ENCODE measurements at regions not wholly inside any gene's neighbourhood (a gene's known extent, or its start where the extent isn't known, plus 50 kb on each side); places are given as distances from the start of the nearest gene placed in this dataset.

- H3K4me2 ChIP-seq (ENCODE audit: control insufficient read depth, insufficient read depth) = no peak overlapping the region
- no peaks in the 10 kb centered on the region; the same call in 2 of the 3 replicates for H3K9me3 ChIP-seq (replicated peaks; ENCODE audit: control insufficient read depth, insufficient read depth, low read length)
- H3K27ac ChIP-seq (ENCODE audit: control insufficient read depth, insufficient read depth) = no peak overlapping the region
- no peak overlapping the region for H3K9ac ChIP-seq (ENCODE audit: control insufficient read depth, insufficient read depth, low read length)
- no peak for DNase-seq (ENCODE audit: low read depth, low spot score)
- TF ChIP-seq EP300 (IDR thresholded peaks at IDR 0.05; ENCODE audit: borderline replicate concordance in 1 of 2, control insufficient read depth in 1 of 2, low read depth in 2 of 2, low read length in 2 of 2) = no peak
- TF ChIP-seq CUX1 (IDR thresholded peaks at IDR 0.05; ENCODE audit: insufficient replicate concordance, low read depth, low read length) = no peak
- no peak for TF ChIP-seq TBL1XR1 (IDR thresholded peaks at IDR 0.05; ENCODE audit: low read depth, low read length)
- TF ChIP-seq SMAD5 (IDR thresholded peaks at IDR 0.05; ENCODE audit: low read depth) = no peak
- TF ChIP-seq SREBF1 (IDR thresholded peaks at IDR 0.05; ENCODE audit: low read length) = no peak
- no peak for TF ChIP-seq MEF2B (IDR thresholded peaks at IDR 0.05; ENCODE audit: partially characterized antibody, poor library complexity, severe bottlenecking)
- no peak for TF ChIP-seq NFXL1 (IDR thresholded peaks at IDR 0.05; ENCODE audit: borderline replicate concordance)
- no peak for TF ChIP-seq MTA2 (IDR thresholded peaks at IDR 0.05; ENCODE audit: low read depth)
- TF ChIP-seq CREB1 (IDR thresholded peaks at IDR 0.05; ENCODE audit: low read depth) = no peak
- TF ChIP-seq TCF7 (IDR thresholded peaks at IDR 0.05; ENCODE audit: borderline replicate concordance) = no peak
- no peak for TF ChIP-seq SMARCA5 (IDR thresholded peaks at IDR 0.05)
- TF ChIP-seq NR2F1 (conservative IDR thresholded peaks at IDR 0.05) = no peak
- no peak for TF ChIP-seq CEBPB (IDR thresholded peaks at IDR 0.05; ENCODE audit: borderline replicate concordance in 1 of 2, low read depth in 2 of 2, low read length in 2 of 2)
- no peak for TF ChIP-seq FOXM1 (IDR thresholded peaks at IDR 0.05; ENCODE audit: low read depth, low read length)
- no peak for TF ChIP-seq SMAD1 (IDR thresholded peaks at IDR 0.05; ENCODE audit: low read depth, partially characterized antibody)
- no peak for TF ChIP-seq RELB (IDR thresholded peaks at IDR 0.05; ENCODE audit: low read depth)
- TF ChIP-seq POLR2AphosphoS5 (IDR thresholded peaks at IDR 0.05; ENCODE audit: low read length) = no peak
- no peak for TF ChIP-seq EGR1 (IDR thresholded peaks at IDR 0.05; ENCODE audit: borderline replicate concordance in 1 of 2, low read depth in 2 of 2, low read length in 2 of 2)
- FAIRE-seq = no peak
- no peaks in the 10 kb centered on the region for H3K36me3 ChIP-seq (ENCODE audit: control insufficient read depth in 2 of 2, insufficient read depth in 2 of 2, low read length in 1 of 2)
- intact Hi-C loops (cut with micrococcal nuclease; ENCODE audit: unreplicated experiment) = no loop called here
- no peaks in the 10 kb centered on the region for H3K4me1 ChIP-seq (ENCODE audit: control insufficient read depth, insufficient read depth, low read length)
- CTCF ChIA-PET = no interaction called here
- 81% methylated on average over 5 of the region's 7 CpGs for WGBS (ENCODE audit: insufficient coverage, insufficient replicate concordance, low lambda C conversion rate, missing lambda C conversion rate)
- H4K20me1 ChIP-seq (ENCODE audit: control insufficient read depth, insufficient read depth) = no peaks in the 10 kb centered on the region
- no peak for ATAC-seq
- BruUV-seq (replicated peaks) = no TSS peak
- SMC1A ChIA-PET (ENCODE audit: uncharacterized antibody, unreplicated experiment) = interaction anchor here (0.7 to 1.3 kb wide), 2 partner anchors 12 to 22 kb away, joined by 3 read pairs; no protein-coding TSS in a partner anchor
- RAD21 ChIA-PET (ENCODE audit: unreplicated experiment) = no interaction called here
- H3K27me3 ChIP-seq (replicated peaks in 1 of 2; ENCODE audit: control insufficient read depth in 2 of 2, insufficient read depth in 2 of 2, low read length in 1 of 2) = no peaks in the 10 kb centered on the region
- H3K79me2 ChIP-seq (ENCODE audit: control insufficient read depth, insufficient read depth, low read length) = no peaks in the 10 kb centered on the region
- POLR2A ChIA-PET = no interaction called here
- in situ Hi-C loops (cut with MboI) = no loop called here
- no peak overlapping the region for H3K4me3 ChIP-seq
- no peak overlapping the region for H2AFZ ChIP-seq (ENCODE audit: control insufficient read depth, low read depth, low read length)
Observed at GRCh38 chr2:60379216-60379615, 174.2 kb downstream of the BCL11A start.

Measured in GM12878 (cell line).